ENCODE measurements at regions not wholly inside any gene's neighbourhood (a gene's known extent, or its start where the extent isn't known, plus 50 kb on each side); places are given as distances from the start of the nearest gene placed in this dataset.

DNA sequence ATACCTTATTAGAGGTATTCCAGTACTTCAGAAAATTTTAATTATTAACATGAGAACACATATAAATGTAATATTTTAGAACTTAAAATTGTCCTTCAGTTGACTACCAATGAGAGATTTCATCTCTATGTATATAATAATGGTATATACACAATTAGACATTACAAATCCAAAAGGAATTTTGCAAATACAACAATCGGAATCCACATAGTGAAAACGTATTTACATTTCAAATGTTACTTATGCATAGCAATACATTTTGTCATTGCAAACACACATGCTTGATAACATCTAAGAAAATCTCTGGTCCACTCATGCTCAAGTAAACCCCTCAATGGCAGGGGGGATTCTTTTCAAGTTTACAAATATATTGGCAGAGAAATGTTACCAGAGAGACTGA lies 2345.2 kb downstream of the PCDH9 start (continued):
- no peak for TF ChIP-seq AFF4 (CRISPR knock-in tag; IDR thresholded peaks at IDR 0.05; ENCODE audit: borderline replicate concordance)
- TF ChIP-seq, protein P1, sequence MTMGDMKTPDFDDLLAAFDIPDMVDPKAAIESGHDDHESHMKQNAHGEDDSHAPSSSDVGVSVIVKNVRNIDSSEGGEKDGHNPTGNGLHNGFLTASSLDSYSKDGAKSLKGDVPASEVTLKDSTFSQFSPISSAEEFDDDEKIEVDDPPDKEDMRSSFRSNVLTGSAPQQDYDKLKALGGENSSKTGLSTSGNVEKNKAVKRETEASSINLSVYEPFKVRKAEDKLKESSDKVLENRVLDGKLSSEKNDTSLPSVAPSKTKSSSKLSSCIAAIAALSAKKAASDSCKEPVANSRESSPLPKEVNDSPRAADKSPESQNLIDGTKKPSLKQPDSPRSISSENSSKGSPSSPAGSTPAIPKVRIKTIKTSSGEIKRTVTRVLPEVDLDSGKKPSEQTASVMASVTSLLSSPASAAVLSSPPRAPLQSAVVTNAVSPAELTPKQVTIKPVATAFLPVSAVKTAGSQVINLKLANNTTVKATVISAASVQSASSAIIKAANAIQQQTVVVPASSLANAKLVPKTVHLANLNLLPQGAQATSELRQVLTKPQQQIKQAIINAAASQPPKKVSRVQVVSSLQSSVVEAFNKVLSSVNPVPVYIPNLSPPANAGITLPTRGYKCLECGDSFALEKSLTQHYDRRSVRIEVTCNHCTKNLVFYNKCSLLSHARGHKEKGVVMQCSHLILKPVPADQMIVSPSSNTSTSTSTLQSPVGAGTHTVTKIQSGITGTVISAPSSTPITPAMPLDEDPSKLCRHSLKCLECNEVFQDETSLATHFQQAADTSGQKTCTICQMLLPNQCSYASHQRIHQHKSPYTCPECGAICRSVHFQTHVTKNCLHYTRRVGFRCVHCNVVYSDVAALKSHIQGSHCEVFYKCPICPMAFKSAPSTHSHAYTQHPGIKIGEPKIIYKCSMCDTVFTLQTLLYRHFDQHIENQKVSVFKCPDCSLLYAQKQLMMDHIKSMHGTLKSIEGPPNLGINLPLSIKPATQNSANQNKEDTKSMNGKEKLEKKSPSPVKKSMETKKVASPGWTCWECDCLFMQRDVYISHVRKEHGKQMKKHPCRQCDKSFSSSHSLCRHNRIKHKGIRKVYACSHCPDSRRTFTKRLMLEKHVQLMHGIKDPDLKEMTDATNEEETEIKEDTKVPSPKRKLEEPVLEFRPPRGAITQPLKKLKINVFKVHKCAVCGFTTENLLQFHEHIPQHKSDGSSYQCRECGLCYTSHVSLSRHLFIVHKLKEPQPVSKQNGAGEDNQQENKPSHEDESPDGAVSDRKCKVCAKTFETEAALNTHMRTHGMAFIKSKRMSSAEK (CRISPR knock-in tag; IDR thresholded peaks at IDR 0.05; ENCODE audit: borderline replicate concordance), result no peak
- no peak for TF ChIP-seq FOXJ3 (CRISPR knock-in tag; IDR thresholded peaks at IDR 0.05; ENCODE audit: borderline replicate concordance)
- TF ChIP-seq, protein P2, sequence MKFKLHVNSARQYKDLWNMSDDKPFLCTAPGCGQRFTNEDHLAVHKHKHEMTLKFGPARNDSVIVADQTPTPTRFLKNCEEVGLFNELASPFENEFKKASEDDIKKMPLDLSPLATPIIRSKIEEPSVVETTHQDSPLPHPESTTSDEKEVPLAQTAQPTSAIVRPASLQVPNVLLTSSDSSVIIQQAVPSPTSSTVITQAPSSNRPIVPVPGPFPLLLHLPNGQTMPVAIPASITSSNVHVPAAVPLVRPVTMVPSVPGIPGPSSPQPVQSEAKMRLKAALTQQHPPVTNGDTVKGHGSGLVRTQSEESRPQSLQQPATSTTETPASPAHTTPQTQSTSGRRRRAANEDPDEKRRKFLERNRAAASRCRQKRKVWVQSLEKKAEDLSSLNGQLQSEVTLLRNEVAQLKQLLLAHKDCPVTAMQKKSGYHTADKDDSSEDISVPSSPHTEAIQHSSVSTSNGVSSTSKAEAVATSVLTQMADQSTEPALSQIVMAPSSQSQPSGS (CRISPR knock-in tag; IDR thresholded peaks at IDR 0.05; ENCODE audit: borderline replicate concordance, low read depth), result no peak

- TF ChIP-seq ZNF423 (CRISPR knock-in tag; IDR thresholded peaks at IDR 0.05), result no peak
- TF ChIP-seq, protein P3, sequence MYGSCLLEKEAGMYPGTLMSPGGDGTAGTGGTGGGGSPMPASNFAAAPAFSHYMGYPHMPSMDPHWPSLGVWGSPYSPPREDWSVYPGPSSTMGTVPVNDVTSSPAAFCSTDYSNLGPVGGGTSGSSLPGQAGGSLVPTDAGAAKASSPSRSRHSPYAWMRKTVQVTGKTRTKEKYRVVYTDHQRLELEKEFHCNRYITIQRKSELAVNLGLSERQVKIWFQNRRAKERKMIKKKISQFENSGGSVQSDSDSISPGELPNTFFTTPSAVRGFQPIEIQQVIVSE (CRISPR knock-in tag; IDR thresholded peaks at IDR 0.05; ENCODE audit: borderline replicate concordance), result no peak
- no peak for TF ChIP-seq NFE2L1 (CRISPR knock-in tag; IDR thresholded peaks at IDR 0.05)
- no peak for TF ChIP-seq ZBTB43 (CRISPR knock-in tag; IDR thresholded peaks at IDR 0.05)
- no peak for TF ChIP-seq KAT7 (CRISPR knock-in tag; IDR thresholded peaks at IDR 0.05; ENCODE audit: borderline replicate concordance)
- ATAC-seq (no peak), DNase-seq (ENCODE audit: low spot score) (no peak)
- H3K27me3 Mint-ChIP-seq (ENCODE audit: low read depth), result no peaks in the 10 kb centered on the region
- H3K9me3 Mint-ChIP-seq, result no peaks in the 10 kb centered on the region
- H3K4me3 Mint-ChIP-seq, result no peak overlapping the region
- H3K4me1 Mint-ChIP-seq, result peaks cover 5% of the 10 kb centered on the region; the same call in 1 of the 2 replicates
- ChIA-PET CTCF (no interaction called here), POLR2A (no interaction called here)
- H3K27ac Mint-ChIP-seq, result no peak overlapping the region
- no peaks in the 10 kb centered on the region for H3K36me3 Mint-ChIP-seq
Observed at GRCh38 chr13:64877176-64877575, 2353.0 kb downstream of the PCDH9 start.

DNA sequence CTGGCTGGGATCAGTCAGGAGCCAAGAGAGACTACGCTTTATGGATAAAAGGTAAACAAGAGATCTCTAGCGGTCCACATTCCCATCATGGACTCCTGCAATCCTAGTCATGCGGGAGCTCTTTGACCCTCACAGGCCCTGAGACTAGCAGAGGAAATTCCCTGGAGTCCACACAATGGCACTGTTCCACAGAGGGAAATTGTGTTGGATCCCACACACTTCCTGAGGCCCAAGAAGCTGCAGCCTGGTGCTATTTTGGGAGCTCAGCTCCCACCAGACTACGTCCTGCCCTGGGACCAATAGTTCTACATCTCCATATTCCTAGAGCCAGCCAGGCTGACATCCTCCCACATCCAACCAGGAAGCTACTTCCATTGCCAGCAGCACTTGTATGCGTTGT lies 2358.4 kb downstream of the PCDH9 start:
- peaks cover 14% of the 10 kb centered on the region for H3K9me3 Mint-ChIP-seq
- DNase-seq (ENCODE audit: low spot score) (no peak), ATAC-seq (no peak)
- POLR2A ChIA-PET, result no interaction called here
- H3K4me1 Mint-ChIP-seq, result no peaks in the 10 kb centered on the region
- 0 out of 2 replicates have a peak, but pooled peaks cover 5% of the 10 kb centered on the region for H3K36me3 Mint-ChIP-seq
- H3K27ac Mint-ChIP-seq, result no peak overlapping the region
- H3K4me3 Mint-ChIP-seq, result no peak overlapping the region
- CTCF ChIA-PET, result no interaction called here
- H3K27me3 Mint-ChIP-seq (ENCODE audit: low read depth), result no peaks in the 10 kb centered on the region
- TF ChIP-seq ATF1 (CRISPR knock-in tag; IDR thresholded peaks at IDR 0.05) (no peak), ERG (CRISPR knock-in tag; IDR thresholded peaks at IDR 0.05) (no peak), ZNF423 (CRISPR knock-in tag; IDR thresholded peaks at IDR 0.05) (no peak), NR1H2 (CRISPR knock-in tag; IDR thresholded peaks at IDR 0.05) (no peak)
- TF ChIP-seq, protein P4, sequence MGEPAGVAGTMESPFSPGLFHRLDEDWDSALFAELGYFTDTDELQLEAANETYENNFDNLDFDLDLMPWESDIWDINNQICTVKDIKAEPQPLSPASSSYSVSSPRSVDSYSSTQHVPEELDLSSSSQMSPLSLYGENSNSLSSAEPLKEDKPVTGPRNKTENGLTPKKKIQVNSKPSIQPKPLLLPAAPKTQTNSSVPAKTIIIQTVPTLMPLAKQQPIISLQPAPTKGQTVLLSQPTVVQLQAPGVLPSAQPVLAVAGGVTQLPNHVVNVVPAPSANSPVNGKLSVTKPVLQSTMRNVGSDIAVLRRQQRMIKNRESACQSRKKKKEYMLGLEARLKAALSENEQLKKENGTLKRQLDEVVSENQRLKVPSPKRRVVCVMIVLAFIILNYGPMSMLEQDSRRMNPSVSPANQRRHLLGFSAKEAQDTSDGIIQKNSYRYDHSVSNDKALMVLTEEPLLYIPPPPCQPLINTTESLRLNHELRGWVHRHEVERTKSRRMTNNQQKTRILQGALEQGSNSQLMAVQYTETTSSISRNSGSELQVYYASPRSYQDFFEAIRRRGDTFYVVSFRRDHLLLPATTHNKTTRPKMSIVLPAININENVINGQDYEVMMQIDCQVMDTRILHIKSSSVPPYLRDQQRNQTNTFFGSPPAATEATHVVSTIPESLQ (CRISPR knock-in tag; IDR thresholded peaks at IDR 0.05), result no peak
- TF ChIP-seq, protein P5, sequence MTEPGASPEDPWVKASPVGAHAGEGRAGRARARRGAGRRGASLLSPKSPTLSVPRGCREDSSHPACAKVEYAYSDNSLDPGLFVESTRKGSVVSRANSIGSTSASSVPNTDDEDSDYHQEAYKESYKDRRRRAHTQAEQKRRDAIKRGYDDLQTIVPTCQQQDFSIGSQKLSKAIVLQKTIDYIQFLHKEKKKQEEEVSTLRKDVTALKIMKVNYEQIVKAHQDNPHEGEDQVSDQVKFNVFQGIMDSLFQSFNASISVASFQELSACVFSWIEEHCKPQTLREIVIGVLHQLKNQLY (CRISPR knock-in tag; IDR thresholded peaks at IDR 0.05), result no peak
